ENCODE measurements at regions not wholly inside any gene's neighbourhood (a gene's known extent, or its start where the extent isn't known, plus 50 kb on each side); places are given as distances from the start of the nearest gene placed in this dataset.
A peak's percentile ranks its signal among the peaks of the same experiment; 100 is the strongest.

GRCh38 chr3:194775266-194775665 lies 89.6 kb downstream of the FAM43A start:
- no peak overlapping the region for H3K4me3 Mint-ChIP-seq
- ATAC-seq (ENCODE audit: low read depth in 2 of 2), result no peak
- peaks cover 0 to 4% (median 0%) of the 10 kb centered on the region in 7 donors for H3K9me3 Mint-ChIP-seq
- no peaks in the 10 kb centered on the region for H3K36me3 Mint-ChIP-seq
- no peak for DNase-seq
- no peak overlapping the region for H3K27ac Mint-ChIP-seq
- peaks cover 32 to 37% (median 36%) of the 10 kb centered on the region in 3 donors for H3K27me3 Mint-ChIP-seq
- H3K4me1 Mint-ChIP-seq, result peaks cover 0 to 17% (median 8%) of the 10 kb centered on the region in 3 donors

GRCh38 chr3:194775731-194776130 lies 90.0 kb downstream of the FAM43A start:
- no peak overlapping the region for H3K4me3 Mint-ChIP-seq
- no peak for ATAC-seq (ENCODE audit: low read depth in 2 of 2)
- DNase-seq, result no peak
- H3K27ac Mint-ChIP-seq, result no peak overlapping the region
- H3K9me3 Mint-ChIP-seq, result peaks cover 0 to 4% (median 0%) of the 10 kb centered on the region in 7 donors
- peaks cover 32 to 40% (median 37%) of the 10 kb centered on the region in 3 donors for H3K27me3 Mint-ChIP-seq
- peaks cover 0 to 13% (median 8%) of the 10 kb centered on the region in 3 donors for H3K4me1 Mint-ChIP-seq
- H3K36me3 Mint-ChIP-seq, result no peaks in the 10 kb centered on the region

GRCh38 chr3:194777729-194778128 lies 92.0 kb downstream of the FAM43A start:
- ATAC-seq (ENCODE audit: low read depth in 2 of 2) (no peak), DNase-seq (no peak)
- Mint-ChIP-seq H3K4me1 (peaks cover 0 to 8% (median 4%) of the 10 kb centered on the region in 3 donors), H3K9me3 (peaks cover 0 to 4% (median 0%) of the 10 kb centered on the region in 7 donors), H3K4me3 (no peak overlapping the region), H3K27ac (no peak overlapping the region), H3K27me3 (peaks cover 38 to 46% (median 42%) of the 10 kb centered on the region in 3 donors), H3K36me3 (no peaks in the 10 kb centered on the region)

- peaks cover 29 to 50% (median 43%) of the 10 kb centered on the region in 3 donors for H3K27me3 Mint-ChIP-seq
- DNase-seq, result no peak
- H3K4me3 Mint-ChIP-seq, result peak overlapping the region in 1 of 8 donors; percentile 50
- peaks cover 0 to 4% (median 0%) of the 10 kb centered on the region in 7 donors for H3K9me3 Mint-ChIP-seq
- H3K4me1 Mint-ChIP-seq, result peaks cover 0 to 4% (median 3%) of the 10 kb centered on the region in 3 donors
- H3K36me3 Mint-ChIP-seq, result no peaks in the 10 kb centered on the region
- H3K27ac Mint-ChIP-seq, result no peak overlapping the region
- no peak for ATAC-seq (ENCODE audit: low read depth in 2 of 2)
These were observed 94.1 kb downstream of the FAM43A start for GRCh38 chr3:194779729-194780224.

DNA sequence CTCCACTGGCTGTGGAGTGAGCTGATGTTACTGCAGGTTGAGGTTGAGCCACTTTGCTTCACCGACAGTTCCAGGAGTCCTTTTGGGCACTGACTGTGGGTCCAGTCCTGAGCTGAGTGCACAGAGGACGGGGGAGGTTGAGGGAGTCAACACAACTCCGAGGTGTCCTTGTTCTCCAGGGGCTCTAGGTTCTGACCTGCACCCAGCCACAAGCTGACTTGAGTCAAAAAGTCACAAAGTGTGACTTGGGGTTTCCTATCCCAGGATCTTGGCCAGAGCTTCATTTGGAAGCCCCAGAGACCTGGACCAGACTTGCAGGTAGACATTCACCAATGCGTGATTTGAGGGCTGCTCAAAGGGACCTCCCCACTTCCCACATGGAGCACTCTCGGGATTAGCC lies 95.0 kb downstream of the FAM43A start:
- Mint-ChIP-seq H3K27me3 (peaks cover 20 to 52% (median 43%) of the 10 kb centered on the region in 3 donors), H3K27ac (peak overlapping the region in 1 of 6 donors; percentile 60)
- no peak for ATAC-seq (ENCODE audit: low read depth in 2 of 2)

DNA sequence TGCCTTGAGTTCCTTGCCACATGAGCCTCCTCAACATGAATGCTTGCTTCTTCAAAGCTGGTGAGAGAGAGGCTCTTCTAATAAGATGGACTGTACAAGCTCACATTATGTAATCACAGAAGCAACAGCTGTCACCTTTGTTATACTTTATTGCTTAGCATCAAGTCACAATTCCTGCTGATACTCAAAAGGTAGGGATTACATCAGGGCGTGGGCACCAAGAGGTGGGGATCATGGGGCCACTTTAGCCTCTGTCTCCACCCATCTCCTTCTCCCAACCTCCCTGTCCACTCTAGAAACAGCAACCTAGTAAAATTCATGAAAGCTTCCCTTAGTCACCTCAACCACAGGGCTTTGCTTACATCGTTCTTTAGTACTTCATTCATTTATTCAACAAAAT lies 95.9 kb downstream of the FAM43A start:
- no peak for DNase-seq
- peaks cover 0 to 4% (median 0%) of the 10 kb centered on the region in 7 donors for H3K9me3 Mint-ChIP-seq
- peaks cover 0 to 9% (median 4%) of the 10 kb centered on the region in 3 donors for H3K4me1 Mint-ChIP-seq
- H3K27ac Mint-ChIP-seq, result no peak overlapping the region
- H3K27me3 Mint-ChIP-seq, result peaks cover 14 to 45% (median 34%) of the 10 kb centered on the region in 3 donors
- ATAC-seq (ENCODE audit: low read depth in 2 of 2), result no peak
- no peaks in the 10 kb centered on the region for H3K36me3 Mint-ChIP-seq
- H3K4me3 Mint-ChIP-seq, result no peak overlapping the region

More for the DNA sequence above, 95.0 kb downstream of the FAM43A start:
- H3K9me3 Mint-ChIP-seq, result peaks cover 0 to 4% (median 0%) of the 10 kb centered on the region in 7 donors
- H3K4me1 Mint-ChIP-seq, result peaks cover 0 to 6% (median 4%) of the 10 kb centered on the region in 3 donors
- no peak for DNase-seq
- H3K4me3 Mint-ChIP-seq, result no peak overlapping the region
- no peaks in the 10 kb centered on the region for H3K36me3 Mint-ChIP-seq

DNA sequence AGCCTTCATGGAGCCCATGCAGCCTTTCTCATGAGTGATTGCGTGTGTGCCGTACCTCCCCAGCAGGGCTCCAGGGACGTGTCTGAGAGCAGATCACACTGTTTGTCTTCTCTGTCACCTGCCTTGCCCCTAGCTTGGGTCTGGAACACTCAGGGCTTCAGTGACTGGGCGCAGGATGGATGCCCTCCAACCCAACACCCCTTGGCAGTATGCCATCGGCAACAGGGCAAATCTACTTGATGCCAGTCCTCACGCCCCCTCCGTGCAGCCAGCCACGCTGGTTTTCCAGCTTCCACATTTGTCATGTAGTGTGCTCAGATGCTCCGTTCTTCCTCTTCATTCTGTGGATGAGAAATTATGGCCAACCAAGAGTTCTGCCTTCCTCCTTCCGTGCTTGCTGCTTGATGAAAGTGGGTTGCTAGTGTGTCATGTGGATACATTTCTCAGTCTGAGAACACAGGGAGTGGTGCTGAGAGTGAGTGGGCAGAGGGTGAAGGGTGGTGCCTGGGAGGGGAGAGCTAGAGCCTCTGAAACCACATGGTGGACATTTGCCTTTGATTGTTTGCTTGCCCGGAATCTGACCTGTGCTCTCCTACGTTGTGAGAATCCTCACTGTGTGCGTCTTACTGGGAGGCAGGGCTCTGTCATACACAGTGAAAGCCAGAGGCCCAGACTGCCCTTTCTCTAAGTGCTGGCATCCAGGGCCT lies 97.2 kb downstream of the FAM43A start:
- Mint-ChIP-seq H3K4me1 (peaks cover 0 to 9% (median under 1%) of the 10 kb centered on the region in 3 donors), H3K36me3 (no peaks in the 10 kb centered on the region)

DNA sequence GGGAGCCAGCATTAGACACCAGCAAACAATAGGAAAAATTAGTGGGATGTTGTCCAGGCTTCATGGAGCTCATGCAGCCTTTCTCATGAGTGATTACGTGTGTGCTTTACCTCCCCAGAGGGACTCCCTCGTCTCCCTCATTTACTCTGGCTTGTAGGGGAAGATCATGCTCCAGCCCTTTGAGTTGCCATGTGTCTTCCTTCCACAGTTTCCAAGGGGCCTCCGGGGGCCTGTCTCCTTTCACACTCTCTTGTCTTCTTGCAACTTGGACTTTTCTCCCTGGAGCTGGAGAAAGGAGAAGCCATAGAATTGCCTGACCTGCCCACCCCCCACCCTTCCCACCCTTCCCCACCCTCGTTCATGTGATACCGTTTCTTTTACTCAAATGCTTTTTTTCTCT lies 98.7 kb downstream of the FAM43A start:
- ATAC-seq (ENCODE audit: low read depth in 2 of 2) (no peak), DNase-seq (no peak)
- H3K4me1 Mint-ChIP-seq, result peaks cover 0 to 9% (median 0%) of the 10 kb centered on the region in 3 donors
- H3K36me3 Mint-ChIP-seq, result no peaks in the 10 kb centered on the region
- H3K27me3 Mint-ChIP-seq, result peaks cover 6 to 30% (median 20%) of the 10 kb centered on the region in 3 donors
- no peak overlapping the region for H3K4me3 Mint-ChIP-seq
- H3K9me3 Mint-ChIP-seq, result peaks cover 0 to 2% (median 0%) of the 10 kb centered on the region in 7 donors
- H3K27ac Mint-ChIP-seq, result no peak overlapping the region

More for the DNA sequence above, 97.2 kb downstream of the FAM43A start:
- no peak for DNase-seq
- Mint-ChIP-seq H3K4me3 (peak overlapping the region in 1 of 8 donors; percentile 66), H3K27me3 (peaks cover 9 to 39% (median 28%) of the 10 kb centered on the region in 3 donors), H3K27ac (no peak overlapping the region), H3K9me3 (peaks cover 0 to 4% (median 0%) of the 10 kb centered on the region in 7 donors)
- no peak for ATAC-seq (ENCODE audit: low read depth in 2 of 2)

DNA sequence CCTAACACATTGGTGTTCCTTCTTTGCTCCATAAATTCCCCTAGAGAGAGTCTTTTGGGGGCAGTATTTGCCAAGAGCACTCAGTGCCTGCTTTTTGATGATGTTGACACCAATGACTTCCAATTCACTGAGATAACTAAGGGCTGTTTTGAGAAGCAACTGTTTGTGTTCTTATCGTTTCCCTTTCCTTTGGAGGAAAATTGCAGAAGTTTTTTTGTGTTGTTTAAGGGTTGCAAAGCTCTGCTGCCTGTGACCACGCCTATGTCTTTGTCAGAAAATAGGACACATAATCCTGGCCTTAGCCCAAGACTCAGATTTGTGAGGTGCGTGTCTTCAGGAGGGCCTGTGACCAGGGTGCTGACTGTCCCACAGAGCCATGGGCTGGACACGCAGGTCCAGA lies 99.6 kb downstream of the FAM43A start:
- no peak for DNase-seq
- peaks cover 6 to 21% (median 15%) of the 10 kb centered on the region in 3 donors for H3K27me3 Mint-ChIP-seq
- H3K36me3 Mint-ChIP-seq, result no peaks in the 10 kb centered on the region
- no peak overlapping the region for H3K27ac Mint-ChIP-seq
- H3K4me1 Mint-ChIP-seq, result peaks cover 0 to 9% (median 0%) of the 10 kb centered on the region in 3 donors
- no peak overlapping the region for H3K4me3 Mint-ChIP-seq
- ATAC-seq (ENCODE audit: low read depth in 2 of 2), result no peak
- peaks cover 0 to 2% (median 0%) of the 10 kb centered on the region in 7 donors for H3K9me3 Mint-ChIP-seq

GRCh38 chr3:194787072-194787471 lies 101.4 kb downstream of the FAM43A start:
- Mint-ChIP-seq H3K27me3 (peaks cover 0 to 10% (median 8%) of the 10 kb centered on the region in 3 donors), H3K36me3 (no peaks in the 10 kb centered on the region), H3K4me3 (no peak overlapping the region), H3K27ac (peak overlapping the region in 1 of 6 donors; percentile 36), H3K4me1 (peaks cover 0 to 9% (median 0%) of the 10 kb centered on the region in 3 donors), H3K9me3 (peaks cover 0 to 2% (median 0%) of the 10 kb centered on the region in 7 donors)
- ATAC-seq (ENCODE audit: low read depth in 2 of 2) (no peak), DNase-seq (no peak)

- no peak overlapping the region for H3K4me3 Mint-ChIP-seq
- ATAC-seq (ENCODE audit: low read depth in 2 of 2), result no peak
- peaks cover 0 to 10% (median 7%) of the 10 kb centered on the region in 3 donors for H3K27me3 Mint-ChIP-seq
- peaks cover 0 to 9% (median 0%) of the 10 kb centered on the region in 3 donors for H3K4me1 Mint-ChIP-seq
- no peak for DNase-seq
- H3K9me3 Mint-ChIP-seq, result peaks cover 0 to 2% (median 0%) of the 10 kb centered on the region in 7 donors
- peak overlapping the region in 1 of 6 donors; percentile 16 for H3K27ac Mint-ChIP-seq
- H3K36me3 Mint-ChIP-seq, result no peaks in the 10 kb centered on the region
These were observed 102.0 kb downstream of the FAM43A start for GRCh38 chr3:194787650-194788049.

- DNase-seq (no peak), ATAC-seq (ENCODE audit: low read depth in 2 of 2) (no peak)
- Mint-ChIP-seq H3K36me3 (peaks cover 11 to 13% of the 10 kb centered on the region in 2 donors), H3K4me1 (peaks cover 0 to 8% (median 0%) of the 10 kb centered on the region in 3 donors), H3K4me3 (no peak overlapping the region), H3K27ac (no peak overlapping the region), H3K27me3 (peaks cover 0 to 5% (median 0%) of the 10 kb centered on the region in 3 donors), H3K9me3 (peaks cover 0 to 16% (median 7%) of the 10 kb centered on the region in 7 donors)
These were observed 106.7 kb downstream of the FAM43A start for GRCh38 chr3:194792368-194792767.

- Mint-ChIP-seq H3K27ac (peak overlapping the region in 1 of 6 donors; percentile 53), H3K36me3 (peaks cover 11 to 13% of the 10 kb centered on the region in 2 donors), H3K27me3 (peaks cover 0 to 29% (median 8%) of the 10 kb centered on the region in 3 donors), H3K9me3 (peaks cover 0 to 16% (median 7%) of the 10 kb centered on the region in 7 donors), H3K4me1 (peaks cover 0 to 8% (median 0%) of the 10 kb centered on the region in 3 donors), H3K4me3 (no peak overlapping the region)
- ATAC-seq (ENCODE audit: low read depth in 2 of 2) (no peak), DNase-seq (no peak)
These were observed 112.0 kb downstream of the FAM43A start for GRCh38 chr3:194797555-194798250.

Measured in naive B cell (primary cell).